T-cell (primary cell): ENCODE measurements at regions not wholly inside any gene's neighbourhood (a gene's known extent, or its start where the extent isn't known, plus 50 kb on each side); places are given as distances from the start of the nearest gene placed in this dataset.

Experiments
- ATAC-seq, 4 experiments: fragments of 200-7000 bp in 3 of 4; fragments of 150-1000 bp in 1 of 4; cut with Tn5 transposase; replicated peaks in 1 of 4; 1 replicate in 3 of 4; 2 replicates in 1 of 4; pipeline ENCODE4 v1.10.0; 2021; ENCODE audit warnings: moderate library complexity in 3 of 4, mild to moderate bottlenecking in 2 of 4, moderate number of reproducible peaks in 1 of 4
- CTCF ChIA-PET, 2 donors: fragments of 300-600 bp; sonication (Branson Sonifier 250); formaldehyde crosslinking; loops; one replicate each; lab custom pipeline; 2022; ENCODE audit warnings: antibody characterized with exemption in 2 of 2; lab: Charles Lee
- POLR2A ChIA-PET, 2 donors: fragments of 300-600 bp; sonication (Branson Sonifier 250); formaldehyde crosslinking; loops; one replicate each; lab custom pipeline; 2022; ENCODE audit warnings: antibody characterized with exemption in 2 of 2; lab: Charles Lee
- DNase-seq, 35 experiments: peaks; one replicate each; pipeline versions ENCODE4 v3.0.0 to v3.0.0-alpha.2; 2013 to 2023
- H3K27ac ChIP-seq: one replicate; pipeline ENCODE4 v1.5.1; 2013; ENCODE audit warnings: low read length
- H3K27me3 ChIP-seq, 2 experiments: replicated peaks in 1 of 2; 1 replicate in 1 of 2; 2 replicates in 1 of 2; pipeline versions ENCODE4 v1.6.1 to v1.7.0; 2013; ENCODE audit warnings: low read length in 1 of 2, mixed read lengths in 1 of 2; ENCODE audit not compliant: control insufficient read depth in 2 of 2, insufficient read depth in 2 of 2; ENCODE audit errors: extremely low read depth in 1 of 2
- H3K36me3 ChIP-seq, 2 donors: 1 replicate in 1 of 2; 2 replicates in 1 of 2; pipeline versions ENCODE4 v1.6.1 to v1.7.0; 2013; ENCODE audit warnings: low read length in 1 of 2; ENCODE audit not compliant: control insufficient read depth in 2 of 2, insufficient read depth in 1 of 2; ENCODE audit errors: extremely low read depth in 1 of 2
- H3K4me1 ChIP-seq, 2 experiments: 1 replicate in 1 of 2; 2 replicates in 1 of 2; pipeline versions ENCODE4 v1.6.1 to v1.7.0; 2013; ENCODE audit warnings: low read length in 2 of 2, mixed read lengths in 1 of 2; ENCODE audit not compliant: insufficient read depth in 2 of 2, control insufficient read depth in 1 of 2; ENCODE audit errors: extremely low read depth in 1 of 2
- H3K4me3 ChIP-seq, 2 donors: 1 replicate in 1 of 2; 2 replicates in 1 of 2; pipeline versions ENCODE4 v1.5.1 to v1.7.0; 2013; ENCODE audit warnings: mild to moderate bottlenecking in 2 of 2, low read length in 1 of 2, moderate library complexity in 1 of 2; ENCODE audit not compliant: control insufficient read depth in 1 of 2; ENCODE audit errors: extremely low read depth in 1 of 2
- H3K9me3 ChIP-seq: 2 replicates; pipeline ENCODE4 v1.7.0; 2013
- H3K27ac Mint-ChIP-seq, 2 donors: one replicate each; pipeline ENCODE4 v1.8.0; 2020 to 2021; ENCODE audit warnings: mild to moderate bottlenecking in 2 of 2, mixed read lengths in 2 of 2
- H3K27me3 Mint-ChIP-seq, 2 donors: one replicate each; pipeline ENCODE4 v1.8.0; 2021 to 2022; ENCODE audit warnings: mixed read lengths in 2 of 2
- H3K36me3 Mint-ChIP-seq: one replicate; pipeline ENCODE4 v1.8.0; 2021; ENCODE audit warnings: mixed read lengths
- H3K4me1 Mint-ChIP-seq, 3 donors: one replicate each; pipeline ENCODE4 v1.8.0; 2020 to 2022; ENCODE audit warnings: mixed read lengths in 3 of 3, mild to moderate bottlenecking in 1 of 3
- H3K4me3 Mint-ChIP-seq, 3 donors: one replicate each; pipeline ENCODE4 v1.8.0; 2020 to 2022; ENCODE audit warnings: mild to moderate bottlenecking in 3 of 3, mixed read lengths in 3 of 3, moderate library complexity in 3 of 3
- H3K9me3 Mint-ChIP-seq, 3 donors: one replicate each; pipeline ENCODE4 v1.8.0; 2020 to 2022; ENCODE audit warnings: mixed read lengths in 3 of 3
- WGBS: methylation state at CpG from one replicate; pipeline ENCODE4 v1.1.5; 2013; ENCODE audit warnings: missing lambda C conversion rate; ENCODE audit not compliant: insufficient coverage; 5-methylcytosine and 5-hydroxymethylcytosine counted together

DNA sequence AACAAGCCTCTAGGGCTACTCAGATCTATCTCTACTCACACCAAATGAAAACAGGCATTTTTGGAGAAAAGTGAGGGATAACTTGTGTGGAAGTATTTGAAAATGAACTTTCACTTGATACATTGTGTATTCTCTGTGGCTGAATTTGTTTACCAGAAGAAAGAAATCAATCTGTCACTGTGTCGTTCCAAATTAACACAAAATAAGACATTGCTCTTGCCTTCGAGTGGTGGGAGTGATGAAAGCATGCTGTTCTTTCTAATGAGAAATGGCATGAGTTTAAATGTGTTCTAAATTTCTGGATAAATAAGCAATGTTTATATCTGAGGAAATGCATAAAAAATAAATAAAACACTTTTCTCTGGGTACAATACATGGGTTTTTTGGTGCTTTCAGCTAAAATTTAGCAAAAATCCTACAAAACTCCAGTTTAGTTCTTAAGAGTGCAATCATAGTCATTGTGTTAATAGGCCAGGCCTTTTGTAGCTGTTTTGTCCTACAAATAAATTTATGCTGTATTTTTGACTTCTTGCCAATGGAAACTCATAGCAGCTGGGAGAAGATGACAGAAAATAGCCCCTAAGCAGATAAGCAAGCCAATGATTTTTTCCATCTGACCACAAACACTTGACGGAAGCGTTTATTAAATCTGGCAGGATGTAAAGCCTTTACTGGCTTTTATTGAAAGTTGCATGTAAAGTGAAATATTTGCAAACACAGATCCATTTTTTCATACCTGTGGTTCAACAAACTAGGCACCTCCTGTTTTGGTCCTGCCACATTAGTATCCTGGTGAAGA is 1064.1 kb upstream of the GHITM start:
- H3K36me3 Mint-ChIP-seq: no peaks in the 10 kb centered on the region
- CTCF ChIA-PET: no interaction called here
- H3K27me3 ChIP-seq: no peaks in the 10 kb centered on the region
- H3K4me1 ChIP-seq: no peaks in the 10 kb centered on the region
- H3K27ac ChIP-seq: no peak overlapping the region
- DNase-seq: no peak
- no peaks in the 10 kb centered on the region for H3K9me3 ChIP-seq
- 80% methylated on average over 1 of the region's 4 CpGs for WGBS
- H3K9me3 Mint-ChIP-seq: peaks cover 0 to 15% (median 6%) of the 10 kb centered on the region in 3 donors
- H3K4me3 Mint-ChIP-seq: no peak overlapping the region
- H3K36me3 ChIP-seq: no peaks in the 10 kb centered on the region
- no peaks in the 10 kb centered on the region for H3K27me3 Mint-ChIP-seq
- no peaks in the 10 kb centered on the region for H3K4me1 Mint-ChIP-seq
- POLR2A ChIA-PET: no interaction called here
- H3K4me3 ChIP-seq: no peak overlapping the region
- no peak for ATAC-seq
- H3K27ac Mint-ChIP-seq: no peak overlapping the region

DNA sequence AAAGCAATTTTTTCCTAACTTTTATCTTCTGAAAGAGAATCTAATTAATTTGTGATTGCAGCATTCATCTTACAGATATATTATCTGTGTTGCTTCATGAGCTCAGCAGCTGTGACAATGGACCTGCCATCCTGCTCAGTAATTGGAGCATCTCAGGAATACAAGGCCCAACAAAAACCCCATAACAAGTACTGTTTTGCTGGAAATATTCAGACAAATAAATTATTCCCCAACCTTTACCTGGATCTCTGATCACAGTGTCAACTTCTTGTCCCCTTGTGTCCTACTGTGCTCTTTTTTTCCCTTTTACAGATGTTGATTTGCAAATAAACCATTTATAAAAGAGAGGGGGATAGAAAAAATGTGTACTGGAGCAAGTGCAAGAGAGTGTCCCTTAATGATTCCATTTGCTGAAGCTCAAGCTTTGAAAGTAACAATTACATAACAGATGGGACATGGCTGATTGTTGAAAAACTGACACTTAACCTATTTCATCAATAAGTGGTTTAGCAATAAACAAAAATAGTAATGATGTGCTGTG is 1063.4 kb upstream of the GHITM start:
- CTCF ChIA-PET: no interaction called here
- H3K27me3 Mint-ChIP-seq: no peaks in the 10 kb centered on the region
- no peak for ATAC-seq

DNA sequence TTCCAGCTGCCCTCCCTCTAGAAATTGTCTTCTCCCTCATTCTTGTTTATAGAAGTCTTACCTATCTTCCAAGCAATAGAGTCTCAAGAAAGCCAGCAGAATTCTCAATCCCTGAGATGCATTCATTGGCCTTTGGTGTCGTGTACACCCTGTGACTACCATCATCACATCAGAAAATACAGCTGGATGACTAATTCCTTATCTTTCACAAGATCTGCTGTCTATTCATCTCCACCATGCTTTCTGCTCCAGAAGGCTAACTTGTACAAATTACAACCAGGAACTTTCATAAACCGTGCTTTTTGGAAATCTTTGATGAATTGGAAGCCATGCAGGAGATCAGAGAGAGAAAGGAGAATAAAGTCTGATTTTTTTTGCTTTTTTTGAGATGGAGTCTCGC is 1062.9 kb upstream of the GHITM start:
- Histone ChIP-seq H3K9me3 (no peaks in the 10 kb centered on the region), H3K4me1 (no peaks in the 10 kb centered on the region), H3K27me3 (no peaks in the 10 kb centered on the region), H3K4me3 (no peak overlapping the region), H3K36me3 (no peaks in the 10 kb centered on the region), H3K27ac (no peak overlapping the region)
- ATAC-seq: no peak
- no peak overlapping the region for H3K4me3 Mint-ChIP-seq
- H3K27ac Mint-ChIP-seq: no peak overlapping the region
- H3K27me3 Mint-ChIP-seq: no peaks in the 10 kb centered on the region
- H3K9me3 Mint-ChIP-seq: peaks cover 0 to 15% (median 6%) of the 10 kb centered on the region in 3 donors
- 20% methylated on average over 1 of the region's 3 CpGs for WGBS
- H3K4me1 Mint-ChIP-seq: no peaks in the 10 kb centered on the region
- DNase-seq: no peak
- CTCF ChIA-PET: no interaction called here
- no peaks in the 10 kb centered on the region for H3K36me3 Mint-ChIP-seq
- POLR2A ChIA-PET: no interaction called here

More for the DNA sequence above, 1063.4 kb upstream of the GHITM start:
- Histone ChIP-seq H3K27me3 (no peaks in the 10 kb centered on the region), H3K4me3 (no peak overlapping the region), H3K27ac (no peak overlapping the region), H3K36me3 (no peaks in the 10 kb centered on the region), H3K9me3 (no peaks in the 10 kb centered on the region), H3K4me1 (no peaks in the 10 kb centered on the region)
- Mint-ChIP-seq H3K9me3 (peaks cover 0 to 15% (median 6%) of the 10 kb centered on the region in 3 donors), H3K27ac (no peak overlapping the region), H3K4me3 (no peak overlapping the region), H3K36me3 (no peaks in the 10 kb centered on the region), H3K4me1 (no peaks in the 10 kb centered on the region)
- DNase-seq: no peak
- POLR2A ChIA-PET: no interaction called here

DNA sequence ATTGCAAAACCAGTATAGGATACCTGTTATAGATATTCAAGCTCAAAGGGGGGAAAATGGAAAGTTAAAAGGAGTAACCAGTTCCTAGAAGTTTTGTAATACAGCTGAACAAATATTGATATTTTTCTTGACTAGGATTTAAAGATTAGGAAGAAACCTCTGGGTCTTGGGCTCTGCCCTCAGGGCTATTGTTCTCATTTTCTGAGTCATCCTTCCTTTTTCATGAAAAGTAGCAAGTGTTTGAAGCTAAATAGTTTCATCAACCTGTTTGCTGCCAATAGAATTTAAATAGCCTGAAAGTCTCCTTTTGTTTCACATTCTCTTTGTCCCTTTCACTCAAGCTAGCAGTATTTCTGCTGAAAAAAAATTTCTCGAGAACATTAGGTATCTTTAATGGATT is 1061.1 kb upstream of the GHITM start:
- POLR2A ChIA-PET: no interaction called here
- Mint-ChIP-seq H3K27me3 (no peaks in the 10 kb centered on the region), H3K4me3 (no peak overlapping the region), H3K27ac (no peak overlapping the region), H3K36me3 (no peaks in the 10 kb centered on the region), H3K9me3 (peaks cover 0 to 15% (median 10%) of the 10 kb centered on the region in 3 donors), H3K4me1 (no peaks in the 10 kb centered on the region)
- Histone ChIP-seq H3K4me1 (no peaks in the 10 kb centered on the region), H3K27me3 (no peaks in the 10 kb centered on the region), H3K4me3 (no peak overlapping the region), H3K9me3 (no peaks in the 10 kb centered on the region), H3K36me3 (no peaks in the 10 kb centered on the region), H3K27ac (no peak overlapping the region)
- no CpG with 5 or more reads among the region's 1 CpG for WGBS
- CTCF ChIA-PET: no interaction called here
- ATAC-seq (no peak), DNase-seq (no peak)

DNA sequence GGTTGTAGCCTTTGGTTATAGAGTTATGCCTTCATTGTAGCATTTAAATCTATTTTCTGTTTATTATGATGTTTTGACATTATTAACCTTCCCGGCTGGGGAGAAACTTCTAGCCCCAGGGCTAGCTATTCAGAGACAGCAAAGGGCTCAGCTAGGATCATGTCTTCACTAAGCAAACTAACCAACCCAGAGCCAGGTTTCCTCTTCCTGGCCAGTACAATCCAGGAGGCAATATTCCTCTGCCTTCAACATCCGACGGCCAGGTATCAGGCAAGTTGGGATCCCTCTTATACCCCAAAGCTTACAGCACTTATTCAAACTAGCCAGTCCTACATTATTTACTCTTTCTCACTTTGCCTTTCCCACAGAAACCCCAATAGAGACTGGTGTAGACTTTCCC is 1060.7 kb upstream of the GHITM start:
- ATAC-seq (no peak), DNase-seq (no peak)
- no peak overlapping the region for H3K27ac Mint-ChIP-seq
- H3K4me3 Mint-ChIP-seq: no peak overlapping the region
- no peaks in the 10 kb centered on the region for H3K4me1 Mint-ChIP-seq
- POLR2A ChIA-PET: no interaction called here
- Histone ChIP-seq H3K9me3 (no peaks in the 10 kb centered on the region), H3K4me3 (no peak overlapping the region), H3K27ac (no peak overlapping the region), H3K4me1 (no peaks in the 10 kb centered on the region), H3K36me3 (no peaks in the 10 kb centered on the region), H3K27me3 (no peaks in the 10 kb centered on the region)
- 95% methylated on average over 3 of the region's 3 CpGs for WGBS
- no peaks in the 10 kb centered on the region for H3K27me3 Mint-ChIP-seq
- H3K9me3 Mint-ChIP-seq: peaks cover 0 to 15% (median 12%) of the 10 kb centered on the region in 3 donors
- H3K36me3 Mint-ChIP-seq: no peaks in the 10 kb centered on the region
- CTCF ChIA-PET: no interaction called here

DNA sequence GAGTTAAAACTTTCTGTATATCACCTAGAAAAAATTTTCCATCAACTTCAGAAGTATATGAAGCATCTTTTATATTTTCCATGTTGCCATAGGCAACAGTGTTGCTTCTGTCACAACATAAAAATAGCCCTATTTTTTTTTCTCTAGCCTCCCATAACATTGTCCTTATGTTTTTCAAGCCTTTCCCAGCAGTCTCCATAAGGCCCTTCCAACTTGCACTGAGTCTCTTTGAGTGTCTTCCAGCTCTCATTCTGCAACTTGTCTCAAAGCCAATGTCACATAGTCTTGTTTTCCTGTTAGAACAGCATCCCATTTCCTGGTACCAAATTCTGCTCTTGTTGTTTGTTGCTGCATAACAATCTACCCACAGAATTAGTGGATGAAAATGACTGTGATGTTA is 1055.5 kb upstream of the GHITM start:
- no peak for DNase-seq
- H3K4me3 ChIP-seq: no peak overlapping the region
- no peaks in the 10 kb centered on the region for H3K9me3 ChIP-seq
- Mint-ChIP-seq H3K27me3 (no peaks in the 10 kb centered on the region), H3K4me1 (no peaks in the 10 kb centered on the region), H3K27ac (no peak overlapping the region), H3K4me3 (no peak overlapping the region), H3K36me3 (no peaks in the 10 kb centered on the region), H3K9me3 (peaks cover 0 to 11% (median 7%) of the 10 kb centered on the region in 3 donors)
- ChIA-PET POLR2A (no interaction called here), CTCF (no interaction called here)
- no peaks in the 10 kb centered on the region for H3K27me3 ChIP-seq
- no peaks in the 10 kb centered on the region for H3K4me1 ChIP-seq
- no peaks in the 10 kb centered on the region for H3K36me3 ChIP-seq
- H3K27ac ChIP-seq: no peak overlapping the region
- ATAC-seq: no peak
